Gastroesophageal sphincter (tissue), 4 donors: ENCODE measurements at regions not wholly inside any gene's neighbourhood (a gene's known extent, or its start where the extent isn't known, plus 50 kb on each side); places are given as distances from the start of the nearest gene placed in this dataset.

Experiments used
- ATAC-seq: fragments of 150-250 bp; one replicate; pipeline ENCODE4 v1.9.1; 2016; ENCODE audit warnings: mild to moderate bottlenecking, moderate library complexity
- H3K27ac ChIP-seq, 4 donors: fragments of 200-600 bp; sonication (generic) in 3 of 4; 1 replicate in 3 of 4; 2 replicates in 1 of 4; pipeline ENCODE4 v1.5.1; 2016 to 2019
- H3K27me3 ChIP-seq: fragments of 200-600 bp; sonication (generic); one replicate; pipeline ENCODE4 v1.5.1; 2019
- H3K36me3 ChIP-seq, 2 donors: fragments of 200-600 bp; sonication (generic); one replicate each; pipeline ENCODE4 v1.5.1; 2019; ENCODE audit warnings: control low read depth in 1 of 2
- H3K4me1 ChIP-seq, 3 donors: fragments of 200-600 bp; sonication (generic); 1 replicate in 2 of 3; 2 replicates in 1 of 3; pipeline ENCODE4 v1.5.1; 2016 to 2019; ENCODE audit warnings: control low read depth in 2 of 3
- H3K4me3 ChIP-seq, 2 donors: fragments of 200-600 bp; sonication (generic); one replicate each; pipeline ENCODE4 v1.5.1; 2019; ENCODE audit warnings: mild to moderate bottlenecking in 1 of 2, moderate library complexity in 1 of 2
- H3K9me3 ChIP-seq, 3 donors: fragments of 200-600 bp; sonication (generic); one replicate each; pipeline ENCODE4 v1.5.1; 2017 to 2019; ENCODE audit warnings: control low read depth in 2 of 3
- CTCF ChIP-seq, 4 experiments: fragments of 200-600 bp in 2 of 4; fragments of 450-650 bp in 2 of 4; sonication (generic) in 1 of 4; IDR thresholded peaks; one replicate each; pipeline ENCODE4 v1.5.1; 2017 to 2019; ENCODE audit warnings: antibody characterized with exemption in 4 of 4, mild to moderate bottlenecking in 2 of 4, moderate library complexity in 2 of 4
- EP300 ChIP-seq: sonication (generic); formaldehyde crosslinking; IDR thresholded peaks from one replicate; pipeline ENCODE4 v1.6.1; 2017; ENCODE audit warnings: antibody characterized with exemption, mild to moderate bottlenecking
- POLR2A ChIP-seq, 2 donors: fragments of 450-650 bp; IDR thresholded peaks; one replicate each; pipeline ENCODE4 v1.6.1; 2017; ENCODE audit warnings: antibody characterized with exemption in 2 of 2, mild to moderate bottlenecking in 2 of 2, moderate library complexity in 1 of 2
- POLR2AphosphoS5 ChIP-seq: sonication (generic); formaldehyde crosslinking; IDR thresholded peaks from one replicate; pipeline ENCODE4 v1.6.1; 2017; ENCODE audit warnings: antibody characterized with exemption
- WGBS, 2 donors: methylation state at CpG; one replicate each; pipeline ENCODE4 v1.1.5; 2018; ENCODE audit warnings: low coverage in 1 of 2; 5-methylcytosine and 5-hydroxymethylcytosine counted together

DNA sequence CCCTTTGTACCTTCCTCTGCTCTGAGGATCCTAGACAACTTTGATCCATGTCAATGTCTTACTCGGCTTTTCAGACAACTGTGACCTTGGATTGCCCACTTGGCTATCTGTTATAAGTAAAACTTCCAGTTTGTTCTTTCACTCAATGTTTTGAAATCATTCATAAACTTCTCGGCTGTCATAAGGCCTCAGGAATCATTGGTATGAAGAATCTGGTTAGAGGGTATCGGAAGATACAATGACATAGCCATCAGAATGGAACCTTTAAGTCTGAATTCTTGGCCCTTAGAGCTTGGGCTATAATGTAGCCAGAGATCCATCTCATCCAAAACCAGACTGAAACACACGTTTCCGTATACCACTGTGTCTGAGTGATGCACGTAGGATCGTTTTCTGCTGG lies 59.0 kb upstream of the WDR1 start:
- no peaks in the 10 kb centered on the region for H3K36me3 ChIP-seq
- WGBS, 2 donors = 83 to 89% methylated on average over 3 to 6 of the region's 7 CpGs
- H3K27ac ChIP-seq = peak overlapping the region in 2 of 4 donors; percentile 84 to 86
- H3K9me3 ChIP-seq = no peaks in the 10 kb centered on the region
- peaks cover 8 to 40% (median 12%) of the 10 kb centered on the region in 3 donors for H3K4me1 ChIP-seq
- TF ChIP-seq POLR2AphosphoS5 = no peak
- no peak for ATAC-seq
- no peak overlapping the region for H3K4me3 ChIP-seq
- no peaks in the 10 kb centered on the region for H3K27me3 ChIP-seq

- H3K27me3 ChIP-seq = no peaks in the 10 kb centered on the region
- H3K36me3 ChIP-seq = no peaks in the 10 kb centered on the region
- 22 to 60% methylated on average over 1 to 5 of the region's 10 CpGs for WGBS, 2 donors
- peak overlapping the region; percentile 58 to 86 (median 82) for H3K27ac ChIP-seq
- TF ChIP-seq POLR2AphosphoS5 (peak; percentile 60), CTCF (IDR thresholded peaks at IDR 0.05) (no peak), EP300 (no peak), POLR2A (IDR thresholded peaks at IDR 0.05) (no peak)
- H3K4me3 ChIP-seq = no peak overlapping the region
- ATAC-seq = peak; percentile 32
- H3K9me3 ChIP-seq = no peaks in the 10 kb centered on the region
- peaks cover 8 to 40% (median 12%) of the 10 kb centered on the region in 3 donors for H3K4me1 ChIP-seq
These were observed 57.5 kb upstream of the WDR1 start for GRCh38 chr4:10173754-10174749.

GRCh38 chr4:10173037-10173753 lies 56.6 kb upstream of the WDR1 start:
- H3K27me3 ChIP-seq = no peaks in the 10 kb centered on the region
- no peak overlapping the region for H3K4me3 ChIP-seq
- no peaks in the 10 kb centered on the region for H3K9me3 ChIP-seq
- peak; percentile 85 for ATAC-seq
- H3K27ac ChIP-seq = peak overlapping the region; percentile 57 to 86 (median 82)
- 0 to 28% methylated on average over 4 to 9 of the region's 9 CpGs for WGBS, 2 donors
- no peaks in the 10 kb centered on the region for H3K36me3 ChIP-seq
- H3K4me1 ChIP-seq = peaks cover 8 to 40% (median 12%) of the 10 kb centered on the region in 3 donors
- peak; percentile 88 for TF ChIP-seq POLR2AphosphoS5
- no peak for TF ChIP-seq EP300
- TF ChIP-seq POLR2A (IDR thresholded peaks at IDR 0.05) = no peak
- TF ChIP-seq CTCF (IDR thresholded peaks at IDR 0.05) = peak in 3 of 4 experiments; percentile 40 to 58 (median 45)

DNA sequence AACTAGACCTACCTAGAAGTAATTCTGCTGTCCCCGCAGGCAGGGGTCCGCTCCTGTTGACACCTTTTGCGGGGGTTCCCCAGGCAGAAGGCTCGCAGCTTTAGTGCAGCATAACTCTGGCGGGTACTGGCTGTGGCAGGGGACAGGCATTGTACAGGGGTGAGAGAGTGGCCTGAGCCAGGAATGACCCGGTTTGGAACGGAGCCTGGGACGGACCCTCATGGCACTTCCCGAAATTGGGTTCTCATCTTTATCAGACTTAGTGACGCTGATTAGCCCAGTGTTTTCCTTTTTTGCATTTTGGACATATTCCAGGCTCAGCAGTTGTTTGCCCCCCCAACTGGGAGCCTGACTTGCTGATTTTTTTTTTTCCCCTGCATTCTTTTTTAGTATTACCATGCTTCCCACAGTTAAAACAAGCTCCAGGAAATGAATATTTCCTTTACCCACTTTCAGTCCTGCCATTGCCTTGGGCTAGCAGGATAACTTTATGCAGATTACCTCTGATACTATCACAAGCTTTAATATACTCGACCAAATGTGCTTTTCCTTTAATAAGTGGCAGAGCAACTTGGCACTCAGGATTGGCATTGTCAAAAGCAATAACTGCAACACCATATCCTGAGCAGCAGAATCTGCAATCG lies 55.8 kb upstream of the WDR1 start:
- peaks cover 8 to 40% (median 12%) of the 10 kb centered on the region in 3 donors for H3K4me1 ChIP-seq
- TF ChIP-seq EP300 (no peak), POLR2A (IDR thresholded peaks at IDR 0.05) (no peak), POLR2AphosphoS5 (no peak), CTCF (IDR thresholded peaks at IDR 0.05) (no peak)
- no peak overlapping the region for H3K4me3 ChIP-seq
- H3K36me3 ChIP-seq = no peaks in the 10 kb centered on the region
- H3K27ac ChIP-seq = peak overlapping the region; percentile 57 to 86 (median 82)
- H3K27me3 ChIP-seq = no peaks in the 10 kb centered on the region
- ATAC-seq = no peak
- H3K9me3 ChIP-seq = no peaks in the 10 kb centered on the region
- 40 to 60% methylated on average over 9 to 11 of the region's 12 CpGs for WGBS, 2 donors

DNA sequence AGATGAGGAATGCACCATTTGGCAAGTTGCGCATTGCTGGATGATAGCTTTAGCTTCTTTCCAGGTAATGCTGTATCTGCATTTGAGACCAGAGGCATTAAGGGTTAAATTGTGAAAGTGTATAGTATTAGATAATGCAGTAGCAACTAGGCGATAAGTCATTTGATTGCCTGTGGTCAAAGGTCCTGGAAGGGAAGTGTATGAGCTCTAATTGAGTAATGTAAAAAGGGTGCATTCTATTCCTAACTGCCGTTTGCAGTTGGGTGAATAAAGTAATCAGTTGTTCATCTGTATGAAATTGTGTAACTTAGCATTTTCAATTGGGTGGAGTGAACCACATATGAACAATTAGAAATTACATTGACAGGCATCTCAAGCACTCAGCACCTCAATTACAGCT lies 54.5 kb upstream of the WDR1 start:
- Histone ChIP-seq H3K27ac (no peak overlapping the region), H3K4me1 (peaks cover 8 to 40% (median 12%) of the 10 kb centered on the region in 3 donors), H3K4me3 (no peak overlapping the region), H3K9me3 (no peaks in the 10 kb centered on the region), H3K36me3 (no peaks in the 10 kb centered on the region), H3K27me3 (no peaks in the 10 kb centered on the region)
- ATAC-seq = no peak
- 68 to 87% methylated on average over 3 of the region's 3 CpGs for WGBS, 2 donors
- no peak for TF ChIP-seq POLR2AphosphoS5
- TF ChIP-seq EP300 = no peak
- no peak for TF ChIP-seq POLR2A (IDR thresholded peaks at IDR 0.05)
- no peak for TF ChIP-seq CTCF (IDR thresholded peaks at IDR 0.05)
